Tibial nerve (tissue), 4 donors: ENCODE measurements at regions not wholly inside any gene's neighbourhood (a gene's known extent, or its start where the extent isn't known, plus 50 kb on each side); places are given as distances from the start of the nearest gene placed in this dataset.

ENCODE experiments used
- CTCF ChIP-seq, 5 experiments: fragments of 200-600 bp in 3 of 5; fragments of 450-650 bp in 2 of 5; sonication (generic) in 3 of 5; IDR thresholded peaks; one replicate each; pipeline ENCODE4 v1.5.1; 2016 to 2019; ENCODE audit warnings: antibody characterized with exemption in 5 of 5, mild to moderate bottlenecking in 3 of 5, moderate library complexity in 2 of 5
- EP300 ChIP-seq, 2 donors: sonication (generic); formaldehyde crosslinking; IDR thresholded peaks; one replicate each; pipeline ENCODE4 v1.6.1; 2017; ENCODE audit warnings: antibody characterized with exemption in 2 of 2, mild to moderate bottlenecking in 1 of 2
- POLR2A ChIP-seq, 2 donors: fragments of 450-650 bp; IDR thresholded peaks; one replicate each; pipeline ENCODE4 v1.6.1; 2017; ENCODE audit warnings: antibody characterized with exemption in 2 of 2, mild to moderate bottlenecking in 2 of 2, moderate library complexity in 2 of 2

- no peak for TF ChIP-seq CTCF (IDR thresholded peaks at IDR 0.05)
- no peak for TF ChIP-seq POLR2A (IDR thresholded peaks at IDR 0.05)
- no peak for TF ChIP-seq EP300 (IDR thresholded peaks at IDR 0.05)
Observed at GRCh38 chr2:145501920-145502319, 982.0 kb upstream of the ZEB2 start.
